Prostate gland (tissue), 2 donors: ENCODE measurements at regions not wholly inside any gene's neighbourhood (a gene's known extent, or its start where the extent isn't known, plus 50 kb on each side); places are given as distances from the start of the nearest gene placed in this dataset.

Source experiments
- DNase-seq: peaks from one replicate; pipeline ENCODE4 v3.0.0-alpha.2; 2019; ENCODE audit warnings: low spot score
- H3K27ac ChIP-seq, 2 donors: fragments of 200-600 bp; sonication (generic); 2 replicates each; pipeline ENCODE4 v1.5.1; 2017 to 2019
- H3K27me3 ChIP-seq: fragments of 200-600 bp; sonication (generic); replicated peaks from 2 replicates; pipeline ENCODE4 v1.5.1; 2019; ENCODE audit not compliant: insufficient read depth
- H3K36me3 ChIP-seq, 2 donors: fragments of 200-600 bp; sonication (generic); 1 replicate in 1 of 2; 2 replicates in 1 of 2; pipeline versions ENCODE4 v1.5.1 to v1.8.1; 2017 to 2019
- H3K4me1 ChIP-seq: fragments of 200-600 bp; sonication (generic); replicated peaks from 2 replicates; pipeline ENCODE4 v1.5.1; 2019
- H3K4me3 ChIP-seq, 2 donors: fragments of 200-600 bp; sonication (generic); 2 replicates each; pipeline ENCODE4 v1.5.1; 2017 to 2019
- H3K9me3 ChIP-seq: fragments of 200-600 bp; sonication (generic); 2 replicates; pipeline ENCODE4 v1.5.1; 2017
- CTCF ChIP-seq, 4 experiments: fragments of 200-600 bp in 2 of 4; fragments of 450-650 bp in 2 of 4; sonication (generic) in 2 of 4; IDR thresholded peaks; 1 replicate in 3 of 4; 2 replicates in 1 of 4; pipeline ENCODE4 v1.5.1; 2016 to 2019; ENCODE audit warnings: antibody characterized with exemption in 4 of 4, mild to moderate bottlenecking in 2 of 4, moderate library complexity in 2 of 4
- POLR2A ChIP-seq: fragments of 450-650 bp; IDR thresholded peaks from one replicate; pipeline ENCODE4 v1.6.1; 2016; ENCODE audit warnings: antibody characterized with exemption, mild to moderate bottlenecking
- POLR2AphosphoS5 ChIP-seq: sonication (generic); formaldehyde crosslinking; IDR thresholded peaks from one replicate; pipeline ENCODE4 v1.6.1; 2017; ENCODE audit warnings: antibody characterized with exemption
- WGBS: methylation state at CpG from one replicate; pipeline ENCODE4 v1.1.5; 2018; 5-methylcytosine and 5-hydroxymethylcytosine counted together
- intact Hi-C: fragments of 100-400 bp; cut with DNase I; formaldehyde crosslinking; loops from one replicate; pipeline ENCODE4 v1.14.2; 2022

- no peak for TF ChIP-seq POLR2A
- TF ChIP-seq POLR2AphosphoS5, result no peak
- TF ChIP-seq CTCF (IDR thresholded peaks at IDR 0.05), result no peak
- H3K36me3 ChIP-seq, result no peaks in the 10 kb centered on the region
- intact Hi-C loops, result loop anchor here (10.0 kb wide), 1 partner anchor 398 kb away; the partner anchor contains the start of gene TMEM161B
- DNase-seq, result no peak
- 12% methylated on average over 6 of the region's 6 CpGs for WGBS
- no peaks in the 10 kb centered on the region for H3K9me3 ChIP-seq
- H3K27ac ChIP-seq, result no peak overlapping the region
- H3K27me3 ChIP-seq, result peaks cover 32% of the 10 kb centered on the region
- no peak overlapping the region for H3K4me3 ChIP-seq
- no peaks in the 10 kb centered on the region for H3K4me1 ChIP-seq
These were observed 220.1 kb downstream of the MEF2C start for GRCh38 chr5:88662846-88663245.

- 14% methylated on average over 2 of the region's 2 CpGs for WGBS
- Histone ChIP-seq H3K4me1 (no peaks in the 10 kb centered on the region), H3K27ac (no peak overlapping the region), H3K27me3 (peaks cover 26% of the 10 kb centered on the region), H3K9me3 (no peaks in the 10 kb centered on the region), H3K36me3 (no peaks in the 10 kb centered on the region), H3K4me3 (no peak overlapping the region)
- no peak for DNase-seq
- no peak for TF ChIP-seq CTCF (IDR thresholded peaks at IDR 0.05)
- TF ChIP-seq POLR2A, result no peak
- no peak for TF ChIP-seq POLR2AphosphoS5
- intact Hi-C loops, result loop anchor here (10.0 kb wide), 1 partner anchor 397 kb away; the partner anchor contains the start of gene TMEM161B
These were observed 221.2 kb downstream of the MEF2C start for GRCh38 chr5:88661806-88662207.

GRCh38 chr5:88660947-88661805 is 221.8 kb downstream of the MEF2C start:
- intact Hi-C loops, result loop anchor here (10.0 kb wide), 1 partner anchor 396 kb away; the partner anchor contains the start of gene TMEM161B
- H3K27ac ChIP-seq, result no peak overlapping the region
- no peaks in the 10 kb centered on the region for H3K4me1 ChIP-seq
- H3K27me3 ChIP-seq, result peaks cover 26% of the 10 kb centered on the region
- H3K9me3 ChIP-seq, result no peaks in the 10 kb centered on the region
- 2% methylated on average over 41 of the region's 53 CpGs for WGBS
- H3K4me3 ChIP-seq, result peak overlapping the region in 1 of 2 donors; percentile 10
- TF ChIP-seq POLR2A (no peak), POLR2AphosphoS5 (no peak), CTCF (IDR thresholded peaks at IDR 0.05) (no peak)
- DNase-seq, result no peak
- no peaks in the 10 kb centered on the region for H3K36me3 ChIP-seq

- Histone ChIP-seq H3K4me3 (peak overlapping the region in 1 of 2 donors; percentile 10), H3K27ac (no peak overlapping the region), H3K4me1 (no peaks in the 10 kb centered on the region), H3K27me3 (peaks cover 20% of the 10 kb centered on the region), H3K36me3 (no peaks in the 10 kb centered on the region), H3K9me3 (no peaks in the 10 kb centered on the region)
- WGBS, result 7% methylated on average over 30 of the region's 41 CpGs
- DNase-seq, result no peak
- intact Hi-C loops, result loop anchor here (10.0 kb wide), 1 partner anchor 396 kb away; the partner anchor contains the start of gene TMEM161B
- no peak for TF ChIP-seq POLR2A
- TF ChIP-seq POLR2AphosphoS5, result no peak
These were observed 222.6 kb downstream of the MEF2C start for GRCh38 chr5:88660264-88660946.

- H3K36me3 ChIP-seq, result no peaks in the 10 kb centered on the region
- no peak overlapping the region for H3K4me3 ChIP-seq
- TF ChIP-seq POLR2A, result no peak
- no peak for TF ChIP-seq POLR2AphosphoS5
- TF ChIP-seq CTCF (IDR thresholded peaks at IDR 0.05), result no peak
- intact Hi-C loops, result loop anchor here (10.0 kb wide), 1 partner anchor 395 kb away; the partner anchor contains the start of gene TMEM161B
- H3K27ac ChIP-seq, result no peak overlapping the region
- 11% methylated on average over 32 of the region's 32 CpGs for WGBS
- peaks cover 19% of the 10 kb centered on the region for H3K27me3 ChIP-seq
- DNase-seq, result no peak
- H3K4me1 ChIP-seq, result no peaks in the 10 kb centered on the region
- H3K9me3 ChIP-seq, result no peaks in the 10 kb centered on the region
These were observed 223.3 kb downstream of the MEF2C start for GRCh38 chr5:88659529-88660263.
